ENCODE measurements at regions not wholly inside any gene's neighbourhood (a gene's known extent, or its start where the extent isn't known, plus 50 kb on each side); places are given as distances from the start of the nearest gene placed in this dataset.

DNA sequence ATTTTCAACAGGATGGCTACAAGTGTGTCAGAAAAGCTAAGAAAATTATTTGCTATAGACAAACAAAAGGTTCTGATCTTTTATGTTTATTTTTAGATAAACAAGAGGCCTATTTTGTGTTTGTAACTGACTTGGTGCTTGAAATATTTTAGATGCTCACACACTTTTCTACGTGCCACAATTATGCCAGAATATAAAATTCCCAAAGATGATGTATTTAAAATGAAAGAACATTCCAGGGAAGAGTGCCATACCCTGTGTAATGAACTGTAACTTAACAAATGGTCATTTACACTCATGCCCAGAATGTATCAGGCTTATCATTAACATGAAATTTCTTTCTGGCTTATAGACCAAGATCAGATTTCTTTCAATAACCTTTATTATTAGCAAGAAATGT, 144.9 kb upstream of the MTPN start:
- H3K27me3 ChIP-seq (ENCODE audit: control insufficient read depth, insufficient read depth, low read length): no peaks in the 10 kb centered on the region
- ATAC-seq (no peak), DNase-seq (ENCODE audit: low read depth, low spot score) (no peak)
- in situ Hi-C loops (cut with HindIII; ENCODE audit: low pct_unique_long_range_greater_than_20kb, low sequenced_read_pairs) (no loop called here), intact Hi-C loops (cut with micrococcal nuclease; ENCODE audit: unreplicated experiment) (no loop called here)
- no peak for TF ChIP-seq SIN3A (IDR thresholded peaks at IDR 0.05; ENCODE audit: borderline replicate concordance, insufficient read depth, low read depth, low read length)
- TF ChIP-seq POLR2AphosphoS5 (IDR thresholded peaks at IDR 0.05; ENCODE audit: low read depth, low read length): no peak
- TF ChIP-seq, protein P1, sequence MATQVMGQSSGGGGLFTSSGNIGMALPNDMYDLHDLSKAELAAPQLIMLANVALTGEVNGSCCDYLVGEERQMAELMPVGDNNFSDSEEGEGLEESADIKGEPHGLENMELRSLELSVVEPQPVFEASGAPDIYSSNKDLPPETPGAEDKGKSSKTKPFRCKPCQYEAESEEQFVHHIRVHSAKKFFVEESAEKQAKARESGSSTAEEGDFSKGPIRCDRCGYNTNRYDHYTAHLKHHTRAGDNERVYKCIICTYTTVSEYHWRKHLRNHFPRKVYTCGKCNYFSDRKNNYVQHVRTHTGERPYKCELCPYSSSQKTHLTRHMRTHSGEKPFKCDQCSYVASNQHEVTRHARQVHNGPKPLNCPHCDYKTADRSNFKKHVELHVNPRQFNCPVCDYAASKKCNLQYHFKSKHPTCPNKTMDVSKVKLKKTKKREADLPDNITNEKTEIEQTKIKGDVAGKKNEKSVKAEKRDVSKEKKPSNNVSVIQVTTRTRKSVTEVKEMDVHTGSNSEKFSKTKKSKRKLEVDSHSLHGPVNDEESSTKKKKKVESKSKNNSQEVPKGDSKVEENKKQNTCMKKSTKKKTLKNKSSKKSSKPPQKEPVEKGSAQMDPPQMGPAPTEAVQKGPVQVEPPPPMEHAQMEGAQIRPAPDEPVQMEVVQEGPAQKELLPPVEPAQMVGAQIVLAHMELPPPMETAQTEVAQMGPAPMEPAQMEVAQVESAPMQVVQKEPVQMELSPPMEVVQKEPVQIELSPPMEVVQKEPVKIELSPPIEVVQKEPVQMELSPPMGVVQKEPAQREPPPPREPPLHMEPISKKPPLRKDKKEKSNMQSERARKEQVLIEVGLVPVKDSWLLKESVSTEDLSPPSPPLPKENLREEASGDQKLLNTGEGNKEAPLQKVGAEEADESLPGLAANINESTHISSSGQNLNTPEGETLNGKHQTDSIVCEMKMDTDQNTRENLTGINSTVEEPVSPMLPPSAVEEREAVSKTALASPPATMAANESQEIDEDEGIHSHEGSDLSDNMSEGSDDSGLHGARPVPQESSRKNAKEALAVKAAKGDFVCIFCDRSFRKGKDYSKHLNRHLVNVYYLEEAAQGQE (IDR thresholded peaks at IDR 0.05; ENCODE audit: insufficient read depth in 1 of 2, low read depth in 2 of 2, low read length in 1 of 2): no peak
- TF ChIP-seq, protein P2, sequence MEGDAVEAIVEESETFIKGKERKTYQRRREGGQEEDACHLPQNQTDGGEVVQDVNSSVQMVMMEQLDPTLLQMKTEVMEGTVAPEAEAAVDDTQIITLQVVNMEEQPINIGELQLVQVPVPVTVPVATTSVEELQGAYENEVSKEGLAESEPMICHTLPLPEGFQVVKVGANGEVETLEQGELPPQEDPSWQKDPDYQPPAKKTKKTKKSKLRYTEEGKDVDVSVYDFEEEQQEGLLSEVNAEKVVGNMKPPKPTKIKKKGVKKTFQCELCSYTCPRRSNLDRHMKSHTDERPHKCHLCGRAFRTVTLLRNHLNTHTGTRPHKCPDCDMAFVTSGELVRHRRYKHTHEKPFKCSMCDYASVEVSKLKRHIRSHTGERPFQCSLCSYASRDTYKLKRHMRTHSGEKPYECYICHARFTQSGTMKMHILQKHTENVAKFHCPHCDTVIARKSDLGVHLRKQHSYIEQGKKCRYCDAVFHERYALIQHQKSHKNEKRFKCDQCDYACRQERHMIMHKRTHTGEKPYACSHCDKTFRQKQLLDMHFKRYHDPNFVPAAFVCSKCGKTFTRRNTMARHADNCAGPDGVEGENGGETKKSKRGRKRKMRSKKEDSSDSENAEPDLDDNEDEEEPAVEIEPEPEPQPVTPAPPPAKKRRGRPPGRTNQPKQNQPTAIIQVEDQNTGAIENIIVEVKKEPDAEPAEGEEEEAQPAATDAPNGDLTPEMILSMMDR (IDR thresholded peaks at IDR 0.05): no peak
- TF ChIP-seq TCF7L2 (IDR thresholded peaks at IDR 0.05; ENCODE audit: low read depth, low read length): no peak
- ChIA-PET POLR2A (no interaction called here), CTCF (no interaction called here)
- H3K4me3 ChIP-seq (ENCODE audit: low read depth in 2 of 2, low read length in 2 of 2): no peak overlapping the region
- no peaks in the 10 kb centered on the region for H3K9me3 ChIP-seq (ENCODE audit: control insufficient read depth, insufficient read depth, low read depth, low read length)
- H3K4me1 ChIP-seq (ENCODE audit: control insufficient read depth, insufficient read depth, low read length): no peaks in the 10 kb centered on the region
- no peak overlapping the region for H3K27ac ChIP-seq (ENCODE audit: low read length)
- H3K36me3 ChIP-seq (ENCODE audit: control insufficient read depth, insufficient read depth, low read length): no peaks in the 10 kb centered on the region
- BruUV-seq (replicated peaks): no TSS peak

DNA sequence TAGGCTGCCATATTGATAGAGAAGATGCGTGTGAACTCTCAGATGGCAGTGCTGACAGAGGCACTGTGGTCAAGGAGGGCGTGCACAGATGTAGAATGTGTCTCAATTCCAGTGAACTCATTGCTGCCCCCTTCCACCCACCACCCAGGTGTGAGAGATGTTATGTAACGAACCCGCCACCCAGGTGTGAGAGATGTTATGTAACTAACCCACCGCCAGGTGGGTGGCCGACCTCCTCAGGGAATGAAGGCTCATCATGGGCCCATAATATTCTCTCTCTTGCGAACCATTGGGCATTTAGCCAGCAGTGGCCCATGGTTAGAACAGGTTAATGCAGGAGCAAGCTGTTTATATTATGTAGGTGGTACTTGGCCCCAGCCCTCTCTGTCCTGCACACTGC, 140.4 kb upstream of the MTPN start:
- Histone ChIP-seq H3K27ac (ENCODE audit: low read length) (no peak overlapping the region), H3K27me3 (ENCODE audit: control insufficient read depth, insufficient read depth, low read length) (no peaks in the 10 kb centered on the region), H3K9me3 (ENCODE audit: control insufficient read depth, insufficient read depth, low read depth, low read length) (no peaks in the 10 kb centered on the region), H3K4me3 (ENCODE audit: low read depth in 2 of 2, low read length in 2 of 2) (no peak overlapping the region), H3K36me3 (ENCODE audit: control insufficient read depth, insufficient read depth, low read length) (no peaks in the 10 kb centered on the region), H3K4me1 (ENCODE audit: control insufficient read depth, insufficient read depth, low read length) (no peaks in the 10 kb centered on the region)
- in situ Hi-C loops (cut with HindIII; ENCODE audit: low pct_unique_long_range_greater_than_20kb, low sequenced_read_pairs): no loop called here
- ATAC-seq (no peak), DNase-seq (ENCODE audit: low read depth, low spot score) (no peak)
- ChIA-PET CTCF (no interaction called here), POLR2A (no interaction called here)
- BruUV-seq (replicated peaks): no TSS peak
- TF ChIP-seq, protein P2 (IDR thresholded peaks at IDR 0.05): no peak
- intact Hi-C loops (cut with micrococcal nuclease; ENCODE audit: unreplicated experiment): no loop called here

DNA sequence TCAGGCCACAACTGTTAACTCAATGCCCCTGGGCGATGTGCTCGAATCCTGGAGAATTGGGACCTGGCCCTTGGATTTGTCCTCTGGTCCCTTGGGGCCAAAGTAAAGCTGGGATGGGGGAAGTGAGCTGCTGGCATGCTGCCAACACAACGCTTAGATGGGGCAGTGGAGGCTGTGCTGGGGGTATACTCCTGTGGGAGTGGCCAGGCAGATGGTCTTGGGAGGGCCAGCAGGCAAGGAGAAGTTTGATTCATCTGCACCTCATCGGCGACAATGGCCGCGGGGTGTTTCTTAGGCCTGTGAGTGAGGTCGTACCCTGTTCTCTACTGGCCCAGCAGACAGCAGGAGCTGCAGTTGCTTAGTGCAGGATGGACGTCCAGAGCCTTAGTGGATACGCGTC, 139.0 kb upstream of the MTPN start:
- DNase-seq (ENCODE audit: low read depth, low spot score): no peak
- no peak for ATAC-seq
- POLR2A ChIA-PET: no interaction called here
- H3K36me3 ChIP-seq (ENCODE audit: control insufficient read depth, insufficient read depth, low read length): no peaks in the 10 kb centered on the region
- in situ Hi-C loops (cut with HindIII; ENCODE audit: low pct_unique_long_range_greater_than_20kb, low sequenced_read_pairs) (no loop called here), intact Hi-C loops (cut with micrococcal nuclease; ENCODE audit: unreplicated experiment) (no loop called here)
- no peak overlapping the region for H3K27ac ChIP-seq (ENCODE audit: low read length)
- H3K9me3 ChIP-seq (ENCODE audit: control insufficient read depth, insufficient read depth, low read depth, low read length): no peaks in the 10 kb centered on the region
- CTCF ChIA-PET: no interaction called here
- no peak overlapping the region for H3K4me3 ChIP-seq (ENCODE audit: low read depth in 2 of 2, low read length in 2 of 2)
- BruUV-seq (replicated peaks): no TSS peak
- no peaks in the 10 kb centered on the region for H3K4me1 ChIP-seq (ENCODE audit: control insufficient read depth, insufficient read depth, low read length)
- no peak for TF ChIP-seq SIN3A (IDR thresholded peaks at IDR 0.05; ENCODE audit: borderline replicate concordance, insufficient read depth, low read depth, low read length)
- no peak for TF ChIP-seq POLR2AphosphoS5 (IDR thresholded peaks at IDR 0.05; ENCODE audit: low read depth, low read length)
- TF ChIP-seq, protein P2 (IDR thresholded peaks at IDR 0.05): no peak
- TF ChIP-seq TCF7L2 (IDR thresholded peaks at IDR 0.05; ENCODE audit: low read depth, low read length): no peak
- TF ChIP-seq, protein P1 (IDR thresholded peaks at IDR 0.05; ENCODE audit: insufficient read depth in 1 of 2, low read depth in 2 of 2, low read length in 1 of 2): no peak
- no peaks in the 10 kb centered on the region for H3K27me3 ChIP-seq (ENCODE audit: control insufficient read depth, insufficient read depth, low read length)

Data from Panc1 (cell line).